ENCODE measurements at regions not wholly inside any gene's neighbourhood (a gene's known extent, or its start where the extent isn't known, plus 50 kb on each side); places are given as distances from the start of the nearest gene placed in this dataset.
A peak's percentile ranks its signal among the peaks of the same experiment; 100 is the strongest.

- Histone ChIP-seq H3K4me1 (ENCODE audit: control insufficient read depth, extremely low read depth, insufficient read depth, low read length) (no peaks in the 10 kb centered on the region), H3K27ac (ENCODE audit: control insufficient read depth, insufficient read depth, low read length) (no peak overlapping the region), H3K27me3 (ENCODE audit: control insufficient read depth, extremely low read depth, insufficient read depth, low read length) (no peaks in the 10 kb centered on the region), H3K79me2 (ENCODE audit: control insufficient read depth, insufficient read depth, low read length) (no peaks in the 10 kb centered on the region), H2AFZ (ENCODE audit: control insufficient read depth, low read length) (no peak overlapping the region), H3K9me1 (ENCODE audit: control insufficient read depth, extremely low read depth, insufficient read depth, low read length) (no peaks in the 10 kb centered on the region), H3K4me3 (ENCODE audit: control insufficient read depth in 2 of 3, extremely low read depth in 1 of 3, insufficient read depth in 2 of 3, low read depth in 1 of 3, low read length in 3 of 3) (no peak overlapping the region), H3K9me3 (ENCODE audit: control insufficient read depth, low read depth, low read length) (no peaks in the 10 kb centered on the region), H3K9ac (ENCODE audit: control insufficient read depth, extremely low read depth, insufficient read depth, low read length) (no peak overlapping the region), H3K36me3 (ENCODE audit: control insufficient read depth in 2 of 2, extremely low read depth in 1 of 2, insufficient read depth in 2 of 2, low read length in 2 of 2) (no peaks in the 10 kb centered on the region), H3K4me2 (ENCODE audit: control insufficient read depth, extremely low read depth, insufficient read depth, low read depth, low read length) (no peak overlapping the region), H4K20me1 (ENCODE audit: control insufficient read depth, extremely low read depth, insufficient read depth, low read length) (no peaks in the 10 kb centered on the region)
- TF ChIP-seq EZH2 (IDR thresholded peaks at IDR 0.05; ENCODE audit: low read length) (no peak), CTCF (optimal IDR thresholded peaks at IDR 0.05 in 1 of 3, IDR thresholded peaks at IDR 0.05 in 1 of 3, conservative IDR thresholded peaks at IDR 0.05 in 1 of 3; ENCODE audit: extremely low read depth in 1 of 3, insufficient read depth in 2 of 3, low read length in 3 of 3) (peak in 1 of 3 experiments; percentile 8)
- dilution Hi-C loops (cut with MboI; ENCODE audit: extremely low pct_ligation_motif_present, low sequenced_read_pairs) = no loop called here
- no peak for FAIRE-seq
- DNase-seq (ENCODE audit: low read depth, low spot score) = no peak
Observed at GRCh38 chr3:147838652-147839051, 429.5 kb downstream of the ZIC1 start.

GRCh38 chr3:147843331-147843730 lies 434.2 kb downstream of the ZIC1 start:
- Histone ChIP-seq H2AFZ (ENCODE audit: control insufficient read depth, low read length) (no peak overlapping the region), H3K4me1 (ENCODE audit: control insufficient read depth, extremely low read depth, insufficient read depth, low read length) (no peaks in the 10 kb centered on the region), H3K36me3 (ENCODE audit: control insufficient read depth in 2 of 2, extremely low read depth in 1 of 2, insufficient read depth in 2 of 2, low read length in 2 of 2) (no peaks in the 10 kb centered on the region), H3K4me2 (ENCODE audit: control insufficient read depth, extremely low read depth, insufficient read depth, low read depth, low read length) (no peak overlapping the region), H3K9ac (ENCODE audit: control insufficient read depth, extremely low read depth, insufficient read depth, low read length) (no peak overlapping the region), H3K9me1 (ENCODE audit: control insufficient read depth, extremely low read depth, insufficient read depth, low read length) (no peaks in the 10 kb centered on the region), H3K4me3 (ENCODE audit: control insufficient read depth in 2 of 3, extremely low read depth in 1 of 3, insufficient read depth in 2 of 3, low read depth in 1 of 3, low read length in 3 of 3) (no peak overlapping the region), H3K9me3 (ENCODE audit: control insufficient read depth, low read depth, low read length) (no peaks in the 10 kb centered on the region), H4K20me1 (ENCODE audit: control insufficient read depth, extremely low read depth, insufficient read depth, low read length) (no peaks in the 10 kb centered on the region), H3K79me2 (ENCODE audit: control insufficient read depth, insufficient read depth, low read length) (no peaks in the 10 kb centered on the region), H3K27me3 (ENCODE audit: control insufficient read depth, extremely low read depth, insufficient read depth, low read length) (no peaks in the 10 kb centered on the region), H3K27ac (ENCODE audit: control insufficient read depth, insufficient read depth, low read length) (no peak overlapping the region)
- TF ChIP-seq CTCF (optimal IDR thresholded peaks at IDR 0.05 in 1 of 3, IDR thresholded peaks at IDR 0.05 in 1 of 3, conservative IDR thresholded peaks at IDR 0.05 in 1 of 3; ENCODE audit: extremely low read depth in 1 of 3, insufficient read depth in 2 of 3, low read length in 3 of 3) (no peak), EZH2 (IDR thresholded peaks at IDR 0.05; ENCODE audit: low read length) (no peak)
- no peak for DNase-seq (ENCODE audit: low read depth, low spot score)
- FAIRE-seq = no peak
- dilution Hi-C loops (cut with MboI; ENCODE audit: extremely low pct_ligation_motif_present, low sequenced_read_pairs) = no loop called here

All from keratinocyte (primary cell).